ENCODE measurements at regions not wholly inside any gene's neighbourhood (a gene's known extent, or its start where the extent isn't known, plus 50 kb on each side); places are given as distances from the start of the nearest gene placed in this dataset.

- Mint-ChIP-seq H3K27ac (no peak overlapping the region), H3K9me3 (ENCODE audit: insufficient read depth) (no peaks in the 10 kb centered on the region), H3K4me3 (no peak overlapping the region), H3K4me1 (peaks cover 49% of the 10 kb centered on the region), H3K27me3 (no peaks in the 10 kb centered on the region)
- CTCF ChIA-PET = no interaction called here
- H3K4me3 ChIP-seq (ENCODE audit: control extremely low read depth in 1 of 5, extremely low read depth in 1 of 5, insufficient read depth in 1 of 5, low read depth in 2 of 5, low read length in 4 of 5) = no peak overlapping the region
- peaks cover 32 to 44% of the 10 kb centered on the region in 2 donors for H3K4me1 ChIP-seq (ENCODE audit: control insufficient read depth in 2 of 2, insufficient read depth in 2 of 2, low read length in 2 of 2)
- H3K79me2 ChIP-seq (ENCODE audit: control insufficient read depth, insufficient read depth, low read length) = no peaks in the 10 kb centered on the region
- TF ChIP-seq, protein P1, sequence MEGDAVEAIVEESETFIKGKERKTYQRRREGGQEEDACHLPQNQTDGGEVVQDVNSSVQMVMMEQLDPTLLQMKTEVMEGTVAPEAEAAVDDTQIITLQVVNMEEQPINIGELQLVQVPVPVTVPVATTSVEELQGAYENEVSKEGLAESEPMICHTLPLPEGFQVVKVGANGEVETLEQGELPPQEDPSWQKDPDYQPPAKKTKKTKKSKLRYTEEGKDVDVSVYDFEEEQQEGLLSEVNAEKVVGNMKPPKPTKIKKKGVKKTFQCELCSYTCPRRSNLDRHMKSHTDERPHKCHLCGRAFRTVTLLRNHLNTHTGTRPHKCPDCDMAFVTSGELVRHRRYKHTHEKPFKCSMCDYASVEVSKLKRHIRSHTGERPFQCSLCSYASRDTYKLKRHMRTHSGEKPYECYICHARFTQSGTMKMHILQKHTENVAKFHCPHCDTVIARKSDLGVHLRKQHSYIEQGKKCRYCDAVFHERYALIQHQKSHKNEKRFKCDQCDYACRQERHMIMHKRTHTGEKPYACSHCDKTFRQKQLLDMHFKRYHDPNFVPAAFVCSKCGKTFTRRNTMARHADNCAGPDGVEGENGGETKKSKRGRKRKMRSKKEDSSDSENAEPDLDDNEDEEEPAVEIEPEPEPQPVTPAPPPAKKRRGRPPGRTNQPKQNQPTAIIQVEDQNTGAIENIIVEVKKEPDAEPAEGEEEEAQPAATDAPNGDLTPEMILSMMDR (IDR thresholded peaks at IDR 0.05) = no peak
- no peak for TF ChIP-seq EZH2 (IDR thresholded peaks at IDR 0.05; ENCODE audit: borderline replicate concordance, insufficient read depth, low read depth, low read length, poor library complexity, severe bottlenecking)
- peak overlapping the region in 1 of 2 donors; percentile 38 for H3K27ac ChIP-seq (ENCODE audit: low read length in 2 of 2)
- 100% methylated on average over 1 of the region's 2 CpGs for WGBS (ENCODE audit: insufficient coverage)
- no peaks in the 10 kb centered on the region for H3K9me3 ChIP-seq (ENCODE audit: control extremely low read depth in 1 of 3, control insufficient read depth in 2 of 3, insufficient read depth in 1 of 3, low read length in 2 of 3)
- no peak for ATAC-seq (ENCODE audit: low read depth)
- no peaks in the 10 kb centered on the region for H3K27me3 ChIP-seq (replicated peaks in 1 of 4; ENCODE audit: control extremely low read depth in 1 of 4, control insufficient read depth in 3 of 4, insufficient read depth in 4 of 4, low read length in 3 of 4)
- H3K36me3 ChIP-seq (replicated peaks in 1 of 2; ENCODE audit: control extremely low read depth in 1 of 2, control insufficient read depth in 1 of 2, extremely low read depth in 1 of 2, insufficient read depth in 2 of 2, low read length in 1 of 2) = no peaks in the 10 kb centered on the region
- H4K20me1 ChIP-seq (ENCODE audit: control insufficient read depth, insufficient read depth, low read length, poor library complexity, severe bottlenecking) = no peaks in the 10 kb centered on the region
- H2AFZ ChIP-seq (ENCODE audit: insufficient read depth, low read depth, low read length, poor library complexity, severe bottlenecking) = no peak overlapping the region
- no peak for DNase-seq
- H3K4me2 ChIP-seq (replicated peaks; ENCODE audit: low read depth, low read length, poor library complexity, severe bottlenecking) = no peak overlapping the region
- POLR2A ChIA-PET = no interaction called here
- H3K9ac ChIP-seq (ENCODE audit: low read length) = no peak overlapping the region
- intact Hi-C loops (cut with micrococcal nuclease) = no loop called here
Measured at GRCh38 chr5:87097664-87098063, 170.0 kb upstream of the RASA1 start.

- TF ChIP-seq, protein P1 (IDR thresholded peaks at IDR 0.05) = no peak
- TF ChIP-seq EZH2 (IDR thresholded peaks at IDR 0.05; ENCODE audit: borderline replicate concordance, insufficient read depth, low read depth, low read length, poor library complexity, severe bottlenecking) = no peak
- Mint-ChIP-seq H3K4me3 (no peak overlapping the region), H3K9me3 (ENCODE audit: insufficient read depth) (no peaks in the 10 kb centered on the region), H3K4me1 (peaks cover 60% of the 10 kb centered on the region), H3K27me3 (no peaks in the 10 kb centered on the region), H3K27ac (no peak overlapping the region)
- ChIA-PET POLR2A (no interaction called here), CTCF (interaction anchor here (1.5 kb wide), 1 partner anchor 28 kb away, joined by 4 read pairs; no protein-coding TSS in a partner anchor)
- DNase-seq (no peak), ATAC-seq (ENCODE audit: low read depth) (no peak)
- Histone ChIP-seq H3K4me2 (replicated peaks; ENCODE audit: low read depth, low read length, poor library complexity, severe bottlenecking) (no peak overlapping the region), H3K27ac (ENCODE audit: low read length in 2 of 2) (no peak overlapping the region), H2AFZ (ENCODE audit: insufficient read depth, low read depth, low read length, poor library complexity, severe bottlenecking) (no peak overlapping the region), H3K4me3 (ENCODE audit: control extremely low read depth in 1 of 5, extremely low read depth in 1 of 5, insufficient read depth in 1 of 5, low read depth in 2 of 5, low read length in 4 of 5) (no peak overlapping the region), H3K4me1 (ENCODE audit: control insufficient read depth in 2 of 2, insufficient read depth in 2 of 2, low read length in 2 of 2) (peaks cover 42 to 58% of the 10 kb centered on the region in 2 donors), H3K9me3 (ENCODE audit: control extremely low read depth in 1 of 3, control insufficient read depth in 2 of 3, insufficient read depth in 1 of 3, low read length in 2 of 3) (no peaks in the 10 kb centered on the region), H3K9ac (ENCODE audit: low read length) (no peak overlapping the region), H3K36me3 (replicated peaks in 1 of 2; ENCODE audit: control extremely low read depth in 1 of 2, control insufficient read depth in 1 of 2, extremely low read depth in 1 of 2, insufficient read depth in 2 of 2, low read length in 1 of 2) (no peaks in the 10 kb centered on the region), H3K27me3 (replicated peaks in 1 of 4; ENCODE audit: control extremely low read depth in 1 of 4, control insufficient read depth in 3 of 4, insufficient read depth in 4 of 4, low read length in 3 of 4) (no peaks in the 10 kb centered on the region), H3K79me2 (ENCODE audit: control insufficient read depth, insufficient read depth, low read length) (no peaks in the 10 kb centered on the region), H4K20me1 (ENCODE audit: control insufficient read depth, insufficient read depth, low read length, poor library complexity, severe bottlenecking) (no peaks in the 10 kb centered on the region)
- intact Hi-C loops (cut with micrococcal nuclease) = no loop called here
- WGBS (ENCODE audit: insufficient coverage) = 100% methylated on average over 1 of the region's 1 CpG
Measured at GRCh38 chr5:87099291-87099839, 168.3 kb upstream of the RASA1 start.

Data from B cell (primary cell).